ENCODE measurements at regions not wholly inside any gene's neighbourhood (a gene's known extent, or its start where the extent isn't known, plus 50 kb on each side); places are given as distances from the start of the nearest gene placed in this dataset.

DNA sequence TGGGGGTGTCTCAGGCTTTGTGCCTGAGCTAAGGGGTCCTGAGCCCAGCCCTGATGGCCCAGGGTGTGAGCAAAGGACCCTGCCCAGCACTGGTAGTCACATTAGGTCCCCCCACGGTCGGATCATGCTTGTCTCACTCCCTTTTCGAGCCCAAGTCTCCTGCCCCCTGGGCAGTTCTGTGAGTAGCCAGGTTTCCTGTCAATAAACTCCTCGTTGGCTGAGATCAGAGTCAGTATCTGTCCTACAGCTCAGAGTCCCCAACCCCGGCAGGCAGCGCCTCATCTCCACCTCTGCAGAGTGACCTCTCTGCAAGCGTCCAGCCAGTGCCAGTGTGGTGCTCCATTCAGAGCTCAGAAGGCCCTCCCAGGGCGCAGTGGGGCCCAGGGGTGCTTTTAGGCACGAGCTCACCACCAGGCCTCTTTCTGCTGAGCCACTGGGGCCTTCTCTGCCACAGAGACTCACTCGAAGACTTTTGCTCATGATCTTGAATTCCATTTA lies 93.7 kb upstream of the PMEPA1 start:
- H3K36me3 ChIP-seq: no peaks in the 10 kb centered on the region
- no peaks in the 10 kb centered on the region for H3K4me1 ChIP-seq
- no peaks in the 10 kb centered on the region for H3K9me3 ChIP-seq
- H3K4me3 ChIP-seq: no peak overlapping the region
- no peak overlapping the region for H3K27ac ChIP-seq
- DNase-seq (ENCODE audit: low spot score in 2 of 2): no peak
- intact Hi-C loops (cut with DNase I; ENCODE audit: low total_unique reads): no loop called here
- no peak for TF ChIP-seq POLR2A (IDR thresholded peaks at IDR 0.05)
- TF ChIP-seq, protein P1, sequence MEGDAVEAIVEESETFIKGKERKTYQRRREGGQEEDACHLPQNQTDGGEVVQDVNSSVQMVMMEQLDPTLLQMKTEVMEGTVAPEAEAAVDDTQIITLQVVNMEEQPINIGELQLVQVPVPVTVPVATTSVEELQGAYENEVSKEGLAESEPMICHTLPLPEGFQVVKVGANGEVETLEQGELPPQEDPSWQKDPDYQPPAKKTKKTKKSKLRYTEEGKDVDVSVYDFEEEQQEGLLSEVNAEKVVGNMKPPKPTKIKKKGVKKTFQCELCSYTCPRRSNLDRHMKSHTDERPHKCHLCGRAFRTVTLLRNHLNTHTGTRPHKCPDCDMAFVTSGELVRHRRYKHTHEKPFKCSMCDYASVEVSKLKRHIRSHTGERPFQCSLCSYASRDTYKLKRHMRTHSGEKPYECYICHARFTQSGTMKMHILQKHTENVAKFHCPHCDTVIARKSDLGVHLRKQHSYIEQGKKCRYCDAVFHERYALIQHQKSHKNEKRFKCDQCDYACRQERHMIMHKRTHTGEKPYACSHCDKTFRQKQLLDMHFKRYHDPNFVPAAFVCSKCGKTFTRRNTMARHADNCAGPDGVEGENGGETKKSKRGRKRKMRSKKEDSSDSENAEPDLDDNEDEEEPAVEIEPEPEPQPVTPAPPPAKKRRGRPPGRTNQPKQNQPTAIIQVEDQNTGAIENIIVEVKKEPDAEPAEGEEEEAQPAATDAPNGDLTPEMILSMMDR (IDR thresholded peaks at IDR 0.05): no peak
- no peak for TF ChIP-seq POLR2AphosphoS5 (IDR thresholded peaks at IDR 0.05)
- H3K27me3 ChIP-seq: no peaks in the 10 kb centered on the region

DNA sequence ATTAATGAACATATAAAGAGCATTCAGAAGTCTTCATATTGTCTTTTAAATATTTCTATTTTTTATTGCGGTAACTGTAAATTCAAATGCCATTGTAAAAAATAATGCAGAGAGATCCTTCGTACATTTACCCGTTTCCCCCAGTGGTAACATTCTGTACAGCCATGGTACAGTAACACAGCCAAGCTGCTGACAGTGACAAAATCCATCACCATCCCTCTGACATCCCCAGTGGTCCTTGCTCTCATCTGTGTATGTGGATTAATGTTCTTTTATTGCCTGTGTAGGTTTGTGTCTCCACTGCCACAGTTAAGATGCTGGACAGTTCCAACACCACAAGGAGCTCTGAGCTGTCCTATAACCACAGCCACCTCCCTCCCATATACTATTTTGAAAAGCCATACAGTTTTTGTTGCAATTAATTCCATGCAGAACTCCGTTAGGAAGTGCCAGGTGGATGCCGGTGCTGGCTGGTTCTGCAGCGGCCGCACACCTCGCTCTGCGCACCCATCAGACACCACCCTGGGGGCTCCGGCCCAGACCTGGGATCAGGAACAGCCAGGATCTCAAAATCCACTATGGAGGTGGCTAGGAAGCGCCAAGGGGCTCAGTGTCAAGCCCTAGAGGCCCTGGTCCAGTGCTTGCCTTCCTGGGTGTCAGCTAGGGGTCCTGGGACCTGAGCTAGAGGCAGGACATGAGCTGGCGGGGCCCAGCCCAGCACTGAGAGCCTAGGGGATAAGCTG lies 93.1 kb upstream of the PMEPA1 start:
- H3K4me1 ChIP-seq: no peaks in the 10 kb centered on the region
- no peak overlapping the region for H3K4me3 ChIP-seq
- no peak overlapping the region for H3K27ac ChIP-seq
- intact Hi-C loops (cut with DNase I; ENCODE audit: low total_unique reads): no loop called here
- TF ChIP-seq POLR2AphosphoS5 (IDR thresholded peaks at IDR 0.05): no peak
- TF ChIP-seq POLR2A (IDR thresholded peaks at IDR 0.05): no peak
- TF ChIP-seq, protein P1 (IDR thresholded peaks at IDR 0.05): no peak
- H3K9me3 ChIP-seq: no peaks in the 10 kb centered on the region
- H3K27me3 ChIP-seq: no peaks in the 10 kb centered on the region
- H3K36me3 ChIP-seq: no peaks in the 10 kb centered on the region
- no peak for DNase-seq (ENCODE audit: low spot score in 2 of 2)

DNA sequence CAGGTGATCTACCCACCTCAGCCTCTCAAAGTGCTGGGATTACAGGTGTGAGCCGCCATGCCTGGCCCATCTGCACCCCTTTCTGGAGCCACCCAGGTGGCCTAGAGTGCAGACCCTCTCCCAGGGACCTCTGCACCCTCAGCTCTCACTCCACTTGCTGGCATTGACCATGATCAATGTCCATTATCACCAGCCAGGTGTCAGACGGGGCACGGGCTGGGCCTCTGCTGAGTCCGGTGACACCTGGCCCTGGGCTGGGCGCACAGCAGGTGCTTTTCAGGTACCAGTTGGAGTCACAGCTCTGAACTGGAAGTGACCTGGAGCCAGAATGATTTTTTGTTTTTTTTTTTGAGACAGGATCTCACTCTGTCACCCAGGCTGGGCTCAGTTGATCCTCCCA lies 91.8 kb upstream of the PMEPA1 start:
- Histone ChIP-seq H3K4me1 (no peaks in the 10 kb centered on the region), H3K36me3 (no peaks in the 10 kb centered on the region), H3K27ac (no peak overlapping the region), H3K4me3 (no peak overlapping the region), H3K27me3 (no peaks in the 10 kb centered on the region), H3K9me3 (no peaks in the 10 kb centered on the region)
- DNase-seq (ENCODE audit: low spot score in 2 of 2): no peak
- TF ChIP-seq, protein P1 (IDR thresholded peaks at IDR 0.05): no peak
- TF ChIP-seq POLR2AphosphoS5 (IDR thresholded peaks at IDR 0.05): no peak
- no peak for TF ChIP-seq POLR2A (IDR thresholded peaks at IDR 0.05)
- intact Hi-C loops (cut with DNase I; ENCODE audit: low total_unique reads): no loop called here

DNA sequence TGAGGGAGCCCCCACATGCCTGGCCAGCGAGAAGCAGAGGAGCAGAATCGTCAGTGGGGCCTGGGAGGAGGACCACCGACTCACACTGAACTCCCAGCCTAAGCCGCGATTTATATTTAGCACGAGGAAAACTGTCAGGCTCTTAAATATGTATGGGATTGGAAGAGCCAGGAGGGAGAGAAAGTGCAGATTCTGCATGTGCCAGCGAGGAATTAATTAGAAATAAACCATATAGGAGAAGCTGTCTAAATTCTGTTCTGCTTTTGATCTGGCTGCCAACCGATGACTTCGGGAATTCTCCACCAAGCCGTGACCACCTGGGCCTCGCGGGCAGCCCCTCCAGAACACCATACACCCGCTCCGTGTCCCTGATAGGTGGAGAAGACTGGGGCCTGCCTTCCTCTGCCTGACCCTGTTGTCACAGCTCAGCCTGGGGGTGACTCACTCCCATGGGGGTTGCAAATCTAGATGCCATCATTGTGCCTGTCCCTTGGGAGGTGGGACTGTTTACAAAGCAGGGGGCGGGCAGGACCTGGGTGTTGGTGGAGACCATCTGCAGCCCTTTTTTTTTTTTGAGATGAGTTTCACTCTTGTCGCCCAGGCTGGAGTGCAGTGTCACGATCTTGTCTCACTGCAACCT lies 91.1 kb upstream of the PMEPA1 start:
- Histone ChIP-seq H3K4me1 (no peaks in the 10 kb centered on the region), H3K27ac (no peak overlapping the region), H3K4me3 (no peak overlapping the region), H3K27me3 (no peaks in the 10 kb centered on the region), H3K9me3 (no peaks in the 10 kb centered on the region), H3K36me3 (no peaks in the 10 kb centered on the region)
- intact Hi-C loops (cut with DNase I; ENCODE audit: low total_unique reads): no loop called here
- TF ChIP-seq, protein P1 (IDR thresholded peaks at IDR 0.05): no peak
- no peak for TF ChIP-seq POLR2A (IDR thresholded peaks at IDR 0.05)
- no peak for TF ChIP-seq POLR2AphosphoS5 (IDR thresholded peaks at IDR 0.05)
- DNase-seq (ENCODE audit: low spot score in 2 of 2): no peak

DNA sequence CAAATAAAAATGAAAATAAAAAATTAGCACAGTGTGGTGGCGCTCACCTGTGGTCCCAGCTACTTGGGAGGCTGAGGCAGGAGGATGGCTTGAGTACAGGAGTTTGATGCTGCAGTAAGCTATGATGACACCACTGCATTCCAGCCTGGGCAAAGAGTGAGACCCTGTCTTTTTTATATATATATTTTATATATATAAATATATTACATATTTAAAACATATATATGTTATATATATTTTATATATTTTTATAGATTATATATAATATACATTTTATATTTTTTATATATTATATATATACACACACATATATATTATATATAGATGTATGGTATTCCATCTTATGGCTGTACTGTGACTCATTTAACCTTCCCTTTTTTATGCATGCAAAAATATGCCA lies 87.6 kb upstream of the PMEPA1 start:
- Histone ChIP-seq H3K4me1 (no peaks in the 10 kb centered on the region), H3K27ac (no peak overlapping the region), H3K4me3 (no peak overlapping the region), H3K36me3 (no peaks in the 10 kb centered on the region), H3K27me3 (no peaks in the 10 kb centered on the region), H3K9me3 (no peaks in the 10 kb centered on the region)
- intact Hi-C loops (cut with DNase I; ENCODE audit: low total_unique reads): no loop called here
- no peak for DNase-seq (ENCODE audit: low spot score in 2 of 2)
- no peak for TF ChIP-seq POLR2A (IDR thresholded peaks at IDR 0.05)
- TF ChIP-seq, protein P1 (IDR thresholded peaks at IDR 0.05): no peak
- TF ChIP-seq POLR2AphosphoS5 (IDR thresholded peaks at IDR 0.05): no peak

Data from breast epithelium (tissue), 4 donors.